Astrocyte (in vitro differentiated cells and primary cell): ENCODE measurements at regions not wholly inside any gene's neighbourhood (a gene's known extent, or its start where the extent isn't known, plus 50 kb on each side); places are given as distances from the start of the nearest gene placed in this dataset.

Experiments
- DNase-seq: peaks from one replicate; pipeline ENCODE4 v3.0.0-alpha.2; 2010; ENCODE audit warnings: low read depth
- FAIRE-seq: peaks from 2 replicates; lab custom pipeline; 2011; peaks lifted over from hg19 to GRCh38; lab: Jason Lieb, UNC
- H2AFZ ChIP-seq: 2 replicates; pipeline ENCODE4 v1.6.0; 2012; ENCODE audit warnings: low read depth, low read length, inconsistent platforms
- H3K27ac ChIP-seq: 2 replicates; pipeline ENCODE4 v1.5.1; 2011; ENCODE audit warnings: low read depth, low read length, inconsistent platforms
- H3K27me3 ChIP-seq: 2 replicates; pipeline ENCODE4 v1.6.0; 2011; ENCODE audit warnings: low read length, inconsistent platforms; ENCODE audit not compliant: insufficient read depth
- H3K36me3 ChIP-seq: 2 replicates; pipeline ENCODE4 v1.5.1; 2011; ENCODE audit warnings: low read length, inconsistent platforms; ENCODE audit not compliant: insufficient read depth
- H3K4me1 ChIP-seq: 2 replicates; pipeline ENCODE4 v1.5.1; 2011; ENCODE audit warnings: low read length, inconsistent platforms; ENCODE audit not compliant: insufficient read depth
- H3K4me2 ChIP-seq: 2 replicates; pipeline ENCODE4 v1.6.0; 2012; ENCODE audit warnings: low read length, inconsistent platforms
- H3K4me3 ChIP-seq: 2 replicates; pipeline ENCODE4 v1.5.1; 2011; ENCODE audit warnings: low read depth, mild to moderate bottlenecking, low read length, inconsistent platforms; ENCODE audit not compliant: insufficient read depth
- H3K79me2 ChIP-seq: 2 replicates; pipeline ENCODE4 v1.6.0; 2012; ENCODE audit warnings: mild to moderate bottlenecking, low read length, inconsistent platforms; ENCODE audit not compliant: insufficient read depth
- H3K9ac ChIP-seq: 2 replicates; pipeline ENCODE4 v1.6.0; 2012; ENCODE audit warnings: mild to moderate bottlenecking, low read length, inconsistent platforms
- H3K9me3 ChIP-seq: 2 replicates; pipeline ENCODE4 v1.5.1; 2012; ENCODE audit warnings: low read depth, mild to moderate bottlenecking, low read length, inconsistent platforms; ENCODE audit not compliant: insufficient read depth
- H4K20me1 ChIP-seq: 2 replicates; pipeline ENCODE4 v1.6.0; 2012; ENCODE audit warnings: low read length, inconsistent platforms; ENCODE audit not compliant: insufficient read depth
- H3K27ac Mint-ChIP-seq: one replicate; pipeline ENCODE4 v1.8.0; 2021; ENCODE audit warnings: mild to moderate bottlenecking, mixed read lengths; ENCODE audit not compliant: unreplicated experiment
- H3K27me3 Mint-ChIP-seq: one replicate; pipeline ENCODE4 v1.8.0; 2021; ENCODE audit warnings: low read depth, mixed read lengths; ENCODE audit not compliant: unreplicated experiment
- H3K36me3 Mint-ChIP-seq: one replicate; pipeline ENCODE4 v1.8.0; 2021; ENCODE audit warnings: low read depth, mixed read lengths; ENCODE audit not compliant: unreplicated experiment
- H3K4me1 Mint-ChIP-seq: one replicate; pipeline ENCODE4 v1.8.0; 2021; ENCODE audit warnings: low read depth, mixed read lengths; ENCODE audit not compliant: unreplicated experiment
- H3K4me3 Mint-ChIP-seq: one replicate; pipeline ENCODE4 v1.8.0; 2021; ENCODE audit warnings: mild to moderate bottlenecking, moderate library complexity, mixed read lengths; ENCODE audit not compliant: unreplicated experiment
- H3K9me3 Mint-ChIP-seq: one replicate; pipeline ENCODE4 v1.8.0; 2021; ENCODE audit warnings: mild to moderate bottlenecking, mixed read lengths; ENCODE audit not compliant: unreplicated experiment
- CTCF ChIP-seq: IDR thresholded peaks from 2 replicates; pipeline ENCODE4 v1.5.1; 2011; ENCODE audit warnings: low read depth, mild to moderate bottlenecking, inconsistent platforms, low read length, moderate library complexity; ENCODE audit not compliant: insufficient read depth
- EZH2 ChIP-seq: IDR thresholded peaks from 2 replicates; pipeline ENCODE4 v1.6.1; 2012; ENCODE audit warnings: mild to moderate bottlenecking, low read length, inconsistent platforms; ENCODE audit not compliant: insufficient read depth

- Histone ChIP-seq H2AFZ (no peak overlapping the region), H3K9ac (no peak overlapping the region), H3K9me3 (no peaks in the 10 kb centered on the region), H3K4me1 (no peaks in the 10 kb centered on the region), H3K4me2 (no peak overlapping the region), H4K20me1 (no peaks in the 10 kb centered on the region), H3K79me2 (no peaks in the 10 kb centered on the region), H3K27ac (no peak overlapping the region), H3K27me3 (no peaks in the 10 kb centered on the region), H3K4me3 (no peak overlapping the region), H3K36me3 (no peaks in the 10 kb centered on the region)
- Mint-ChIP-seq H3K9me3 (no peaks in the 10 kb centered on the region), H3K27me3 (peaks cover 2% of the 10 kb centered on the region), H3K27ac (no peak overlapping the region), H3K36me3 (no peaks in the 10 kb centered on the region), H3K4me3 (no peak overlapping the region), H3K4me1 (no peaks in the 10 kb centered on the region)
- DNase-seq = no peak
- no peak for FAIRE-seq
- TF ChIP-seq CTCF (no peak), EZH2 (no peak)
These were observed 142.2 kb upstream of the PWP1 start for GRCh38 chr12:107543416-107543815.

DNA sequence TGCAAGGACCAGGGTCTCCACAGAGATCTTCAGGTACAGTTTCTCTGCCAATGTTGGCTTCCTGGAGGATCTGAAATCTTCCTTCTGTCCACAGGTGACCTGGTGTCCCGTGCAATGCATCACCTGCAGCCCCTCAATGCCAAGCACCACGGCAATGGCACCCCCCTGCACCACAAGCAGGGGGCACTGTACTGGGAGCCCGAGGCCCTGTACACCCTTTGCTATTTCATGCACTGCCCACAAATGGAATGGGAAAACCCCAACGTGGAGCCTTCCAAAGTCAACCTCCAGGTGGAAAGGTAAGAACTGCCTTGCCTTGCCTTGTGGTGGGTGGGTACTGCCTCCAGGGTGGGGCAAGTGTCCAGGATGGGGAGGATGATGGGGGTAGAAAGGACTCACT, 141.8 kb upstream of the PWP1 start:
- Histone ChIP-seq H3K4me3 (no peak overlapping the region), H3K4me1 (no peaks in the 10 kb centered on the region), H3K27me3 (no peaks in the 10 kb centered on the region), H3K27ac (no peak overlapping the region), H3K4me2 (no peak overlapping the region), H3K9ac (no peak overlapping the region), H2AFZ (no peak overlapping the region), H3K9me3 (no peaks in the 10 kb centered on the region), H3K36me3 (no peaks in the 10 kb centered on the region), H4K20me1 (no peaks in the 10 kb centered on the region), H3K79me2 (no peaks in the 10 kb centered on the region)
- H3K36me3 Mint-ChIP-seq = no peaks in the 10 kb centered on the region
- H3K4me3 Mint-ChIP-seq = no peak overlapping the region
- no peak overlapping the region for H3K27ac Mint-ChIP-seq
- DNase-seq (no peak), FAIRE-seq (no peak)
- H3K27me3 Mint-ChIP-seq = peaks cover 2% of the 10 kb centered on the region
- TF ChIP-seq CTCF (no peak), EZH2 (no peak)
- H3K9me3 Mint-ChIP-seq = no peaks in the 10 kb centered on the region
- no peaks in the 10 kb centered on the region for H3K4me1 Mint-ChIP-seq

DNA sequence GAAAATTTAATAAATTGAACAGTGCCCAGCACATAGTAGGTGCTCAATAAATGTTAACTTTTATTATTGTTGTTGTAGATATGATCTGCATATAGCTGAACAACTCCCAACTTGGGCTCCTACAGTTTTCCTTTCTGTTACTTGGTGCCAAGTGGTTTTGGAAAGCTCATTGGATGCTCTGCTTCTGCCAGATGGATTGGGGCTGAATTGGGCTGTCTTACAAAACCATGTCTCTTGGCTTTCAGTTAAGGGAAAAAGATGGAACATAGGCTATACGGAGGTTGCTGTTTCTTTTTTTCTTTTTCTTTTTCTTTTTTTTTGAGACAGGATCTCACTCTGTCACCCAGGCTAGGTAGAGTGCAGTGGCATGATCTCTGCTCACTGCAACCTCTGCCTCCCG, 140.7 kb upstream of the PWP1 start:
- FAIRE-seq = no peak

More for the DNA sequence above, 140.7 kb upstream of the PWP1 start:
- Histone ChIP-seq H3K79me2 (no peaks in the 10 kb centered on the region), H3K4me2 (no peak overlapping the region), H3K27me3 (no peaks in the 10 kb centered on the region), H4K20me1 (no peaks in the 10 kb centered on the region), H3K9me3 (no peaks in the 10 kb centered on the region), H3K9ac (no peak overlapping the region), H3K36me3 (no peaks in the 10 kb centered on the region), H2AFZ (no peak overlapping the region), H3K4me3 (no peak overlapping the region), H3K4me1 (no peaks in the 10 kb centered on the region), H3K27ac (no peak overlapping the region)
- Mint-ChIP-seq H3K27me3 (peaks cover 2% of the 10 kb centered on the region), H3K4me1 (no peaks in the 10 kb centered on the region), H3K9me3 (no peaks in the 10 kb centered on the region), H3K27ac (no peak overlapping the region), H3K36me3 (no peaks in the 10 kb centered on the region), H3K4me3 (no peak overlapping the region)
- no peak for TF ChIP-seq CTCF
- TF ChIP-seq EZH2 = no peak
- DNase-seq = no peak
